Stimulated activated CD8-positive, alpha-beta memory T cell treated with anti-CD3 and anti-CD28 coated beads, Interleukin-4, amount 100 ng/mL, for 48 hours (primary cell): ENCODE measurements at regions not wholly inside any gene's neighbourhood (a gene's known extent, or its start where the extent isn't known, plus 50 kb on each side); places are given as distances from the start of the nearest gene placed in this dataset.
"Not testable (repeated sequence)": the region's sequence is repeated elsewhere in the genome, so short reads cannot be mapped to it uniquely, and the experiment has no call there.

ENCODE experiments used
- DNase-seq: peaks from one replicate; pipeline ENCODE4 v3.0.0-alpha.2; 2020

DNA sequence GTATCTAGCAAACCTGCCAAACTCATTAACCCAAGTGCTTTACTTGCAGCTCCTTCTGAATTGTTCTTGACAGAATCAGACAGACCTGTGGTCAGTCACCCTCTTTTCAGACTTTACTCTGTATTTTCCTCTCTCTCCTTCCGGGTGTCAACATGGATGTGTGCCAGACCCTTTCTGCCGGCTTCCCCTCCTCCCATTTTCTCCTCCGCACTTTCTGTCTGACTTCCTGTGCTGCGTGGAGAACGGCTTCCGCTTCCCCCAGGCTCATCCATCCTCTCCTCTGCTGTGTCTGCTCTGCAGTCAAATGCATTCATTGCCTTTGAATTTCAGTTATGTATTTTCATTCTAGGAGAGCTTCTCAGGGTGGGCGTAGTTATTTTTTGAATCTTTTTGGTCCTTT, 53.3 kb upstream of the LRPAP1 start:
- not testable (repeated sequence) for DNase-seq

DNA sequence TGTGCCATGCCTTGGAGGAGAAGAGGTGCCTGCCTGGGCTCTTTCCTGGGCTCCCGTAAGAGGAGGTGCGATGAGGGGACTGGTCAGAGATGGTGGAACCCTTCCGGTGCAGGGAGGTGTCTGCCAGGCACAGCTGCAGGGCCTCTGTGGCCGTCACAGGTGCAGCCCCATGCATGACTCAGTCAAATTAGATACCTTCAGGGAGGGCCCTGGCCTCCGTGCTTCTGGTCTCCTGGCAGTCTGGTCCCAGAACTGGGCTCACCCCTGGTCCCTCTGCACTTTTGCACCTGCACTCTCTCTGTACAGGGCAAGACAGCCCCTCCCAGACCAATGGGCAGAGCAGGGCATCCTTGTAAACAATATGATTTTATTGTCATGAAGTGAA, 49.9 kb upstream of the LRPAP1 start:
- DNase-seq: no peak
